ENCODE measurements at regions not wholly inside any gene's neighbourhood (a gene's known extent, or its start where the extent isn't known, plus 50 kb on each side); places are given as distances from the start of the nearest gene placed in this dataset.
"Not testable (repeated sequence)": the region's sequence is repeated elsewhere in the genome, so short reads cannot be mapped to it uniquely, and the experiment has no call there.

DNA sequence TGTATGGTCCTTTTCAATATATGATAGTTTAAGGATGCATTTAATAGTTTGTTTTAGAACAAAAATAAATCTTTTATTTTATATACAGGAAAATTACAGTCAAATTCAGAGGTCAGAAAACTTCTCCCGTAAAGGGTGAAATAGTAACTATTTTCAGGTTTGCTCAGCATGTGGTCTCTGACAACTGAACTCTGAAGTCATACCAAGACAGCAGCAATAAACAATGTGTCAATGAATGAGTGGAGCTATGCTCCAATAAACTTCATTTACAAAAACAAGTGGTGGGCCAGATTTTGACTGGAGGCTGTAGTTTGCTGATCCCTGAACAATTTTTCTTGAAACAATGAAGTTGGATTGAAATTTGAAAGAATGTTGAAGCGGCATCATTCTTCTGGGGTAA, 123.6 kb downstream of the ZNF248 start:
- Mint-ChIP-seq H3K4me3 (no peak overlapping the region), H3K27me3 (no peaks in the 10 kb centered on the region), H3K36me3 (ENCODE audit: low read depth) (no peaks in the 10 kb centered on the region), H3K4me1 (ENCODE audit: low read depth) (no peaks in the 10 kb centered on the region), H3K9me3 (no peaks in the 10 kb centered on the region), H3K27ac (no peak overlapping the region)

DNA sequence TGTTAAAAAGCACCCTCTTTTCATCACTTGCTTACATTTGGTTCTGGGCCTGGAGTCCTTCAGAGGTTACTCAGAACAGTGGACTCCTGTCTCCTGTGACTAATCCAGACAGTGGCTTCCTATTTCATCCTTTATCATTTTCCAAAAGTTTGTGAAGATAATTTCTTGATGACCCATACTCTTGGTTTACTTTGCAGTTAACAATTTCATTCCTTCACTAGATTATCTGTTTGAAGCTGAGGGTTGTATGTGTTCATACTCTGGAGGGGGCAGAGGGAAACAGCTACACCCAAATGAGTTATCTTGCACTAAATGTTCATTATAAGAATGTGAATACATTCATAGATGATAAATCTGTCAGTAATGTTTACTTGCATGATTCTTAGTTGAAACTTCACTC, 124.7 kb downstream of the ZNF248 start:
- no peak overlapping the region for H3K4me3 Mint-ChIP-seq
- no peaks in the 10 kb centered on the region for H3K27me3 Mint-ChIP-seq
- H3K4me1 Mint-ChIP-seq (ENCODE audit: low read depth) = no peaks in the 10 kb centered on the region
- H3K27ac Mint-ChIP-seq = no peak overlapping the region
- no peaks in the 10 kb centered on the region for H3K36me3 Mint-ChIP-seq (ENCODE audit: low read depth)
- no peaks in the 10 kb centered on the region for H3K9me3 Mint-ChIP-seq

DNA sequence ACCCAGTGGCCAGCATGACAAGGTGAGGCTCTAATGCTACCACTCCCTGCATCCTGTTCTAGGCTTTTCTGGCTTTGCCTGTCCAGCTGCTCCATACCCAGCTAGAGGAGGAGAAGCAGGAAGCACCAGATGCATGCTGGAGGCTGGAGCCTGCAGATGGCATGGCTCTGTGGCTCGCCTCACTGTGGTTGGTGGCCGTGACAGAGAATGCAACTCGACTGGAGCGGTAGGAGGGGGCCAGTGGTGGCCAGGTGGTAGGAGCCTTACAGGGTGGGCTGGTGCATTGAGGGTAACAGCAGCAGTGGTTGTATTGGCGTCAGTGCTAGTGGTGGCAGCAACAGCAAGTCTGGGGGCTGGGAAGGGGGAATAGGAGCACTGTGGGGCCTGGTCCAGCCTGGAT, 128.6 kb downstream of the ZNF248 start:
- Mint-ChIP-seq H3K4me3 (no peak overlapping the region), H3K27ac (no peak overlapping the region), H3K4me1 (ENCODE audit: low read depth) (no peaks in the 10 kb centered on the region), H3K36me3 (ENCODE audit: low read depth) (no peaks in the 10 kb centered on the region), H3K9me3 (no peaks in the 10 kb centered on the region), H3K27me3 (no peaks in the 10 kb centered on the region)

DNA sequence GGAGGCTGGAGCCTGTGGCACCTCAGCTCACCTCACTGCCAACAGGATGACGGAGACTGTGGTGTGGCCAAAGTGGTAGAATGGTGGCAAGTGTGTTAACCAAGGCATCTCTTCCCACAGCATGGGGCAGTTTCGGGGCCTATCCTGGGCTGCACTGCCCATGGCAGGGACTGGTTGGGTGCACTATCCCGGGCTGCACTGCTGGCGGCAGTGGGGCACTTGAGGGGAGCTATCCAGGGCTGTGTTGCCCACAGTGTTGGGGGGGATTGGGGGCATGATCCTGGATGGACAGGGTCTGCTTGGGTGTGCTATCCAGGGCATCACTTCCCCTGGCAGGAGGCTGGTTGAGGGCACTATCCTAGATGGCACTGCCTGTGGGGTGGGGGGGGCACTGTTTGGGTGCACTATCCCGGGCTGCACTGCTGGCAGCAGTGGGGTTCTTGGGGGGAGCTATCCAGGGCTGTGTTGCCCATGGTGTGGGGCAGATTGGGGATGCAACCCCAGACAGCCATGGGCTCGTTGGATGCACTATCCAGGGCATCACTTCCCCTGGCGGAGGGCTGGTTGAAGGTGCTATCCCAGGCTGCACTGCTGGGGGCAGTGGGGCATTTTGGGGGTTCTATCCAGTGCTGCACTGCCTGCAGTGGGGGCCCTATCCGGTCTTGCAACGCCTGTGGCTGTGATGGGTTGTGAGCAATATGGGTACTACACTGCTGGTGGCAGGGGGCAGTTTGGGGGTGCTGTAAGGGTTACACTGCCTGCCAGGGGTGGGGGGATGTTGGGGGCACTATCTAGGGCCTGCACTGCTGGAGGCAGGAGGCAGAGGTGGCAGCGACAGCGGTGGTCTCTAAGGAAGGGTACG, 129.7 kb downstream of the ZNF248 start:
- H3K27ac Mint-ChIP-seq = no peak overlapping the region
- no peaks in the 10 kb centered on the region for H3K36me3 Mint-ChIP-seq (ENCODE audit: low read depth)
- H3K9me3 Mint-ChIP-seq = peaks cover 1% of the 10 kb centered on the region
- H3K4me1 Mint-ChIP-seq (ENCODE audit: low read depth) = no peaks in the 10 kb centered on the region
- H3K4me3 Mint-ChIP-seq = no peak overlapping the region
- H3K27me3 Mint-ChIP-seq = no peaks in the 10 kb centered on the region

DNA sequence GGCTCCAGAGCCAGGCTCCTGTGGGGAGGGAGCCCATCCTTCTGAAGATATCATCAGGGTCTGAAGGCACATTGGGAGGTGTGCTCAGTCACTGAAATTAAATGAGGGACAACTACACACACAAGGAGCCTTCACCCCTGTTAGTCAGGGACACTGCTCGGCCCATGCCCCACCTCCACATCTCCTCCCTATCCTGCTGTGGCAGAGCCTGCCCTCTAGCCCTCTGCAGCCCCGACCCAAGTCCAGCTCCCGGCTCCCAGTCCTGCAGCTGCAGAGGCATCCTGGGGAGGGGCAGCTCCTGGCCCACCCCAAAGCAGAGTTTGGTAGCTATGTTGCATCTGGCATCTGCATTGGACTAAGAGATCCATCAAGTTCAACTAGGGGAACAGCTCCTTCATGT, 136.3 kb downstream of the ZNF248 start:
- peaks cover 22% of the 10 kb centered on the region for H3K9me3 Mint-ChIP-seq
- H3K36me3 Mint-ChIP-seq (ENCODE audit: low read depth) = no peaks in the 10 kb centered on the region
- H3K27me3 Mint-ChIP-seq = no peaks in the 10 kb centered on the region
- H3K27ac Mint-ChIP-seq = no peak overlapping the region
- no peaks in the 10 kb centered on the region for H3K4me1 Mint-ChIP-seq (ENCODE audit: low read depth)
- no peak overlapping the region for H3K4me3 Mint-ChIP-seq

DNA sequence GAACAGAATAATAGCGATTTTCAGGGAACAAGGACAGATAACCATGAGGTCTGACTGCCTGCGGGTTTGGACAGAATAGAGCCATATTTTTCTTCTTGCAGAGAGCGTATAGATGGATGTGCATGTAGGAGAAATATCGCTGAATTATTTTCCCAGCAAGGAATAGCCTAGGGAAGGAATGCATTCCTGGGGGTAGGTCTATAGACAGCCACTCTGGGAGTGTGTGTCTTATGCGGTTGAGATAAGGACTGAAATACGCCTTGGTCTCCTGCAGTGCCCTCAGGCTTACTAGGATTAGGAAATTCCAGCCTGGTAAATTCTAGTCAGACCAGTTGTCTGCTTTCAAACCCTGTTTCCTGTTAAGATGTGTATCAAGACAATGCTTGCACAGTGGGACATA, 139.3 kb downstream of the ZNF248 start:
- H3K36me3 Mint-ChIP-seq (ENCODE audit: low read depth); H3K27ac Mint-ChIP-seq; H3K4me1 Mint-ChIP-seq (ENCODE audit: low read depth); H3K27me3 Mint-ChIP-seq; H3K4me3 Mint-ChIP-seq: not testable (repeated sequence)
- H3K9me3 Mint-ChIP-seq = peaks cover 23% of the 10 kb centered on the region

DNA sequence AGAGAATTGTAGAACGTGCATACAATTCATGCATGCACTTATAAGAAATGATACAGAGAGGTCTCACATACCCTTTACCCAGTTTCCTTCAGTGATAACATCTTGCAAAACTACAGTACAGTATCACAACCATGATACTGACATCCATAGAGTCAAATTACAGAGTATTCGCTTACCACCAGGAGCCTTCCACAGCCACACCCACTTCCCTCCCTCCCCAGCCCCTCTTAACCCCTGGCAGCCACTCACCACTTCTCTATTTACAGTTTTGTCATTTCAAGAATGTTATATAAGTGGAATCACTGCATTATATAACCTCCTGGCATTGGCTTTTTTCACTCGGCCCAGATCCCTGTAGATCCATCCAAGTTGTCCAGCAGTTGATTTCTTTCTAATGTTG, 143.8 kb downstream of the ZNF248 start:
- no peak overlapping the region for H3K27ac Mint-ChIP-seq
- H3K4me1 Mint-ChIP-seq (ENCODE audit: low read depth) = no peaks in the 10 kb centered on the region
- H3K9me3 Mint-ChIP-seq = peaks cover 17% of the 10 kb centered on the region
- no peak overlapping the region for H3K4me3 Mint-ChIP-seq
- H3K36me3 Mint-ChIP-seq (ENCODE audit: low read depth) = no peaks in the 10 kb centered on the region
- no peaks in the 10 kb centered on the region for H3K27me3 Mint-ChIP-seq

DNA sequence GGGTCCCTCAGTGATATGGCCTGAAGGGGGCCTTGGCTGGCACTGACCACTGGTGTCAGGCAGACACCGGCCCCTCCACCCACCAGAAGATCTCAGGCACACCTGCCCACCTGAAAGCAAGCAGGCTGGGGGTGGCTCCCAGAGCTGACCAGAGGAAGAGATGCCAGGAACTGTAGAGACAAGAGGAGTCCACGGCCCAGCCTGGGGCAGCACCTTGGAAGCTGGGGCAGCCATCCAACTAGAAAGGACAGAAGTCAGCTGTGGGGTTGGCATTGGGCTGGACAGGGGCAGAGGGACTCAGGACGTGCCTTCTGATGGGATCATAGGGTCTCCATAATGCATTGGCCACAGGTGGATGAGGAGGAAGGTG, 144.3 kb downstream of the ZNF248 start:
- Mint-ChIP-seq H3K27me3 (no peaks in the 10 kb centered on the region), H3K27ac (no peak overlapping the region), H3K9me3 (peaks cover 11% of the 10 kb centered on the region), H3K4me3 (no peak overlapping the region), H3K36me3 (ENCODE audit: low read depth) (no peaks in the 10 kb centered on the region), H3K4me1 (ENCODE audit: low read depth) (no peaks in the 10 kb centered on the region)

DNA sequence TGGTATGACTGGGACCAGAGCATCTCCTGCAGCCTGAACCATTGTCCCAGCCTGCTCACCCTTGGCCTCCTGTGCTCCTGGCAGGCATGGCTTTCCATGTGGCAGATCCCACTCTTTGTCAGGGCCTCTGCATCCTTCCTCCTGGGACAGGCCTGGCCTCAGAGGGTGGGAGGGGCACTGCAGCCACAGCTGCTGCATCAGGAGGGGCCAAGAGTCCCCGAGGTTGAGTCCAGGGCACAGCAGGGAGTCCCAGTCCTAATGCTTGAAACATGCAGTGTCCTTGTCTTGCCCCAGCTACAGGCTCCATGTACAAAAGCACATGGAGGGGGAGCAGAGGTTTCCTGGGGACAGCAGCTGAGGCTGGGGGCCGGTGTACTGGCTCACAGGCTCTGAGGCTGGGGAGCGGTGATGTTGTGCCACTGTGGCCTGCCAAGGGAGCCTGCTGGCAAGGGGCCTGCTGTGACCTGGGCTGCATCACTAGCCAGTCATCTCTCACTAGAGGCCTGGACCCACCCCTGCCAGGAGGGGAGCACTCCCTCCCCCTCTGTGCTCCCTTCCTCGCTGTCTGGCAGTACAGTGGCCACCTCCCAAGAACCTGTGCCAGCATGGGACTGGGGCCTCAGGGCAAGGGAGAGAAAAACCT, 144.8 kb downstream of the ZNF248 start:
- Mint-ChIP-seq H3K27me3 (no peaks in the 10 kb centered on the region), H3K4me3 (no peak overlapping the region), H3K4me1 (ENCODE audit: low read depth) (no peaks in the 10 kb centered on the region), H3K9me3 (peaks cover 6% of the 10 kb centered on the region), H3K36me3 (ENCODE audit: low read depth) (no peaks in the 10 kb centered on the region), H3K27ac (no peak overlapping the region)

DNA sequence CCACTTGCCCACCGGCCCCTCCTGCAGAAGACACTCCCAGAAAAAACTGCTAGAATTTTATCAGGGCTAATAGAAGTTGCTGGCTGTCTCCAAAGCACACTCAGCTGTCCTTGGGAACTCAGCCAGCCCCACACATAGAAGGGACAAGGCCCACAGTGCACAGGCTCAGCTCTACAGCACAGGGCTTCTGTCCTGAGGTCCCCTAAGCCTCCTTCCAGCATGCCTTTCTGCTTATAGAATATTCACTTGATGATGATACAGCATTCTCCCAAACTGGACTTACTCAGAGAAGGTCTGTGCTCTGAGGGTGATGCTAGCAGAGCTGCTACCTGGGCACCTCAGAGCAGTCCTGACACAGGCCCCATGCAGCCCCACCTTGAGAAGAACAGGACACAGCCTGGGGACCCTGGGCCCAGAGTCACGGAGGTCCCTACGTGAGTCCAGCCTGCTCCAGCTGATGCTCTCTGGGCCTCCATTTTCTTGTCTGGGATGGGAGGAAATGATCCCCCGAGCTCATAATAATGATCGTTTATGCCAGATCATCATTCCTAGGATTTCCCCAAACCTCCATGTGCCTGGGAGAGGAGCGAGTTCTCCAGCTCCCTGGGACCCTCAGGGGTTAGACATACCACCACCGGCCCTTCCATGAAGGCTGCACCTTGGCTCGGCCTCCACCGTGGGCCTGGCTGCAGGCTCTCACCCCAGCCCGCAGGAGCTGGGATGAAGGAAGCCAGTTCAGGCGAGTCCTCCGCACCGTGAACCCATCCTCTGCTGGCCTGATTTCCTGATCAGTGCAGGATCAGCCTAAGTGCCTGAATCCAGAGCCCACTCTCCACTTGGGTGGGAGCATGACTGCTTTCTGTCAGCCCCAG, 145.6 kb downstream of the ZNF248 start:
- H3K4me1 Mint-ChIP-seq (ENCODE audit: low read depth) = no peaks in the 10 kb centered on the region

DNA sequence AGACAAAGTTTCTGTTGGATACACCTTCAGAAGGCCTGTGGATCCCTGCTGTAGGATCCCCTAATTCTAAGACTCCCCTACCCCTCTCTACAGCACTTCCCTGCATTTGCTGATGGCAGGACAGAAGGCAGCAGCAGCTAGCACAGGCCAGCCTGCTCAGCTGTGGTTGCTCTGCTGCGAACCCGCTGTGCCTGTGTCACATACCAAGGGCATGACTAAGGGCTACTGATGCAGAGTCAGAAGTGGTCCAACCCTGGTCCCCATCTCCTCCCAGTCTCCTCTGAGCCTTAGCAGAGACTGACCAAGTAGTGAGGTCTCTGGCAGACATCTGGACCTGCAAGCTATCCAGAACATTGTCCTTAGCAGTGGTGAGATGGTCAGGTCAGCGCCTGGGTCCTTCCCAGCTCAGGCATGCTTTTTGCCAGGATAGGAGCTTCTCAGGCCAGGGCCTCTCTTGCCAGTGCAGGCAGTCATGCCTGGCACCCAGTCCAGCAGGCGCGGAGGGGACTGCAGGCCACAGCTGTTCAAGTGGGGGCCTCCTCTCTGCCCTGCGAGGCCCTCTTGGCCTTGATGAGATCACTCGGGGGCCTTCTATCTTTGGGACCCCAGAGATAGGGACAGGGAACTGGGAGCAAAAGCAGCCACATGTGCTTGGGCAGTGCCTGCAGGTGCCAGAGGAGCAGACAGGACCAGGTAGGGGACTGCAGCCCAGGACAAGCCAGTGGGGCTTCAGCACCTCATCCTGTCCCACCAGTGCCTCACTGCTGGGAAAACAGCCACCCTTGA, 146.4 kb downstream of the ZNF248 start:
- Mint-ChIP-seq H3K4me3 (no peak overlapping the region), H3K36me3 (ENCODE audit: low read depth) (no peaks in the 10 kb centered on the region), H3K27me3 (no peaks in the 10 kb centered on the region), H3K4me1 (ENCODE audit: low read depth) (no peaks in the 10 kb centered on the region), H3K27ac (no peak overlapping the region), H3K9me3 (peaks cover 6% of the 10 kb centered on the region)

More for the DNA sequence above, 145.6 kb downstream of the ZNF248 start:
- Mint-ChIP-seq H3K27ac (no peak overlapping the region), H3K9me3 (peaks cover 7% of the 10 kb centered on the region), H3K4me3 (no peak overlapping the region), H3K36me3 (ENCODE audit: low read depth) (no peaks in the 10 kb centered on the region), H3K27me3 (no peaks in the 10 kb centered on the region)

DNA sequence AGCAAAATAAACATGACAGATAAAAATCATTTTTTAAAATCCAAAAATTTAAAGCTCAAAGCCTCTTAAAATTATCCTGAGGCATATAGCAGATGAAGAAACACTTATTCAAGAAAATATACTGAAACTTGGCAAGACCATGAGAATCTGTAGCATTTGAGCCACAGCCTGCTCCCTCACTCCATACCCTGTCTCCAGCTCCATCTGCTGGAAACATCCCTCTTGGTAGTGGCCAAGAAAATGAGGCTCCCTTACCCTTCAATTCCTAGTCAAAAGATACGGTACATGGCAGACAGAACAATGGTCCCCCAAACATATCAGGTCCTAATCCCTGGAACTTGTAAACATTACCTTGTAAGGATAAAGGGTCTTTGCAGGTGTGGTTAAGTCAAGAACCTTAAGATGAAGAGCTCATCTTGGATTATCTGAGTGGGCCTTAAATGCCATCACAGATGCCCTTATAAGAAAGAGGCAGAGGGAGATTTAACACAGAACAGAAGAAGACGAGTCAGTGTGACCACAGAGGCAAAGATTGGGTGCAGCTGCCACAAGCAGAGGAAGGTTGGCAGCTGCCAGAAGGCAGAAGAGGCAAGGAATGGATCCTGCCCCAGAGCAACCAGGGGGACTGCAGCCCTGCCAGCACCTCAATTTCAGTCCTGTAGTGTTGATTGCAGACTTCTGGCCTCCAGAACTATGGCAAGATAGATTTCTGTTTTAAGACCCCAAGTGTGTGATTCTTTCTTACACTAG, 149.4 kb downstream of the ZNF248 start:
- Mint-ChIP-seq H3K4me3 (no peak overlapping the region), H3K4me1 (ENCODE audit: low read depth) (no peaks in the 10 kb centered on the region), H3K36me3 (ENCODE audit: low read depth) (no peaks in the 10 kb centered on the region), H3K27me3 (no peaks in the 10 kb centered on the region), H3K9me3 (peaks cover 6% of the 10 kb centered on the region), H3K27ac (no peak overlapping the region)

DNA sequence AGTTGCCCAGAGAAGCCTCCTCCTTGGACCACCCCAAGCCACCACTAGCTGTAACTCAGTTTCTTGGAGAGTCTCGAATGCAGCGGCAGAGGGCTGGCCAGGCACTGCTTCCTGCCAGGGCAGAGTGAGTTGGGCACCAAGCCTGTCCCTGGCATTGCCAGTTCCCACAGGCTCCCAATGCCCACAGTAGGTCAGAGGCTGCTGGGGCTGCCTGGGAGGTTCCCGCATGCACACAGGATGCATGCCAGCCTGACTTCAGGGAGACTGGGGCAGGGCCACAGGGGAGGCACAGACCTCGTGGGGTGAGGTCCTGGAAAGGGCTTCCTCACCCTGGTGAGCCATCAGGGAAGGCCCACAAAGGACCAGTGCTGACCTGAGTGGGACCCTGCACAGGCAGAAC, 152.8 kb downstream of the ZNF248 start:
- H3K4me3 Mint-ChIP-seq = no peak overlapping the region
- no peaks in the 10 kb centered on the region for H3K27me3 Mint-ChIP-seq
- peaks cover 6% of the 10 kb centered on the region for H3K9me3 Mint-ChIP-seq
- no peak overlapping the region for H3K27ac Mint-ChIP-seq
- no peaks in the 10 kb centered on the region for H3K36me3 Mint-ChIP-seq (ENCODE audit: low read depth)
- H3K4me1 Mint-ChIP-seq (ENCODE audit: low read depth) = no peaks in the 10 kb centered on the region

DNA sequence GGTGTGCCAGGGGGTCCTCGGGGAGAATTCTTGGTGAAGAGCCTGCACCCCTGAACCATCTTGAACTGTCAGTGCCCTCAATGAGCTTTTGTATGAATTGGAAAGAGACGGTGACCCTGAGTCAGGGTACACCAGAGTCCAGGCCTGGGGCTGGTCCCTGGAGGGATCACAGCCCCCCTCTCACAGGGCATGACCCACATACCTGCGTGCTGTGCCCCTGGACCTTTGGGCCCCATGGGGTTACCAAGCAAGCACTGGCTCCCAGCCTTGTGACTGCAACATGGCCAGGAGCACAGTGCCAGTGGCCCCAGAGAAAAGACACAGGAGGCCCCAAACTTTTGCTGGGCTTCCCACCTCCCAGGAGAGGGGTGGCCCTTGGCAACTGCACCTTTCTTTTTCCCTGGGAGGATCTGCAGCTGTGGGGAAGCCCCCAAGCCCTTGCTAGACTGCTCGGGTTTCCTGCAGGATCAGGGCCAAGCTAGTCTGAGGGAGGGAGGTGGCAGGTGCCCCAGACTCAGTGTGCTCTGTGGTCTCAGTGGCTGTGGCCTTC, 153.5 kb downstream of the ZNF248 start:
- H3K27ac Mint-ChIP-seq = no peak overlapping the region
- H3K9me3 Mint-ChIP-seq = peaks cover 6% of the 10 kb centered on the region
- no peaks in the 10 kb centered on the region for H3K27me3 Mint-ChIP-seq
- H3K4me3 Mint-ChIP-seq = no peak overlapping the region
- no peaks in the 10 kb centered on the region for H3K36me3 Mint-ChIP-seq (ENCODE audit: low read depth)
- no peaks in the 10 kb centered on the region for H3K4me1 Mint-ChIP-seq (ENCODE audit: low read depth)
